Retinal pigment epithelial cell (primary cell): ENCODE measurements at regions not wholly inside any gene's neighbourhood (a gene's known extent, or its start where the extent isn't known, plus 50 kb on each side); places are given as distances from the start of the nearest gene placed in this dataset.
A peak's percentile ranks its signal among the peaks of the same experiment; 100 is the strongest.

Source experiments
- DNase-seq: peaks from one replicate; pipeline ENCODE4 v3.0.0-alpha.2; 2010; ENCODE audit warnings: low read depth
- H3K4me3 ChIP-seq: 2 replicates; pipeline ENCODE4 v1.5.1; 2011; ENCODE audit warnings: mild to moderate bottlenecking, low read length, control low read depth, moderate library complexity
- CTCF ChIP-seq: conservative IDR thresholded peaks from 2 replicates; pipeline ENCODE4 v1.5.1; 2011; ENCODE audit warnings: low read depth, low read length, control low read depth, inconsistent platforms

GRCh38 chr5:78701795-78702410 is 53.3 kb upstream of the LHFPL2 start:
- no peak overlapping the region for H3K4me3 ChIP-seq
- DNase-seq, result no peak
- TF ChIP-seq CTCF, result no peak

- DNase-seq, result peak; percentile 71
- H3K4me3 ChIP-seq, result no peak overlapping the region
- no peak for TF ChIP-seq CTCF
Measured at GRCh38 chr5:78699552-78700153, 51.1 kb upstream of the LHFPL2 start.

GRCh38 chr5:78698191-78698791 is 49.7 kb upstream of the LHFPL2 start:
- DNase-seq, result no peak
- no peak for TF ChIP-seq CTCF
- no peak overlapping the region for H3K4me3 ChIP-seq
